Smooth muscle cell (in vitro differentiated cells): ENCODE measurements at regions not wholly inside any gene's neighbourhood (a gene's known extent, or its start where the extent isn't known, plus 50 kb on each side); places are given as distances from the start of the nearest gene placed in this dataset.
A peak's percentile ranks its signal among the peaks of the same experiment; 100 is the strongest.

ENCODE experiments used
- DNase-seq: peaks from one replicate; lab custom pipeline; 2025; ENCODE audit not compliant: unreplicated experiment; lab: John Stamatoyannopoulos, UW
- H2AFZ ChIP-seq: fragments of 200-600 bp; sonication (generic); 2 replicates; pipeline ENCODE4 v1.6.0; 2016; ENCODE audit warnings: antibody characterized with exemption, low read depth, mild to moderate bottlenecking
- H3F3A ChIP-seq: fragments of 200-600 bp; sonication (generic); 2 replicates; pipeline ENCODE4 v1.6.0; 2017; ENCODE audit warnings: antibody characterized with exemption, low read depth
- H3K27ac ChIP-seq: fragments of 200-600 bp; sonication (generic); 2 replicates; pipeline ENCODE4 v1.5.1; 2016; ENCODE audit warnings: low read depth, mild to moderate bottlenecking
- H3K27me3 ChIP-seq: fragments of 200-600 bp; sonication (generic); 2 replicates; pipeline ENCODE4 v1.6.1; 2016; ENCODE audit warnings: low read depth, mild to moderate bottlenecking
- H3K36me3 ChIP-seq: fragments of 200-600 bp; sonication (generic); 2 replicates; pipeline ENCODE4 v1.5.1; 2016; ENCODE audit warnings: low read depth
- H3K4me1 ChIP-seq: fragments of 200-600 bp; sonication (generic); 2 replicates; pipeline ENCODE4 v1.5.1; 2016; ENCODE audit warnings: low read depth
- H3K4me2 ChIP-seq: fragments of 200-600 bp; sonication (generic); 2 replicates; pipeline ENCODE4 v1.6.0; 2016; ENCODE audit warnings: mild to moderate bottlenecking
- H3K4me3 ChIP-seq: fragments of 200-600 bp; sonication (generic); 2 replicates; pipeline ENCODE4 v1.5.1; 2016; ENCODE audit warnings: mild to moderate bottlenecking
- H3K79me2 ChIP-seq: fragments of 200-600 bp; sonication (generic); 2 replicates; pipeline ENCODE4 v1.6.0; 2016; ENCODE audit warnings: low read depth, mild to moderate bottlenecking
- H3K9ac ChIP-seq: fragments of 200-600 bp; sonication (generic); 2 replicates; pipeline ENCODE4 v1.6.0; 2016; ENCODE audit warnings: low read depth
- H3K9me3 ChIP-seq: fragments of 200-600 bp; sonication (generic); replicated peaks from 2 replicates; pipeline ENCODE4 v1.5.1; 2016; ENCODE audit warnings: low read depth
- H4K20me1 ChIP-seq: fragments of 200-600 bp; sonication (generic); 2 replicates; pipeline ENCODE4 v1.6.0; 2016; ENCODE audit warnings: low read depth
- WGBS: methylation state at CpG from one replicate; pipeline ENCODE4 v1.1.7; 2016; ENCODE audit warnings: low lambda C conversion rate; 5-methylcytosine and 5-hydroxymethylcytosine counted together
- TF ChIP-seq, protein P1 (sequence below): fragments of 200-600 bp; sonication (generic); IDR thresholded peaks from 2 replicates; pipeline ENCODE4 v1.5.1; 2017; ENCODE audit warnings: borderline replicate concordance, mild to moderate bottlenecking, antibody characterized with exemption; ENCODE audit not compliant: insufficient read depth, poor library complexity, severe bottlenecking

DNA sequence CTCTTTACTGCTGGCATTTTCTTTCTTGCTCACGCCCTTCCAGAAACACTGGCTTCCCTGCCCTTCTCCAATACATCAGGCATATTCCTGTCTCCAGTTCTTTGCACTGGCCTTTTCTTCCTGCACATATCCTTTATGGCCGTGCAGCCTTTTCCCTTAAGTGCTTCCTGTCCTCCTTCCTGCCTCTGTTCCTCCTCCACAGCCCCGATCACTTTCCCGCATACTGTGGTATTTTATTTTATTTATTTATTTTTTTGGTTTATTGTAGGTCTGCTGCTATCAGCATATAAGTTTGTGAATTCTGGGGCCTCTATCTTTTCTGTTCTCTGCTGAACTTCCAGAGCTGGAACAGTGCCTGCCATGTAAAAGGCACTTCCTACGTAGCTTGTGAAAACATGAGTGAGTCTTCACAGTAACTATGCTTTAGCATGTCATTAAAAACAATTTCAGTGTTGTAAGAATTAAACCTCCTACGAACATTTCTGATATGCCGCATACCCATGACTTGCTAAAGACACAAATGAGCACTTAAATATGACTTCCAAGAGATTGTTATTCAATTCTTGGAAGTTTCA lies 289.1 kb downstream of the TRIB2 start:
- peak overlapping the region; percentile 14 for H3K27ac ChIP-seq

DNA sequence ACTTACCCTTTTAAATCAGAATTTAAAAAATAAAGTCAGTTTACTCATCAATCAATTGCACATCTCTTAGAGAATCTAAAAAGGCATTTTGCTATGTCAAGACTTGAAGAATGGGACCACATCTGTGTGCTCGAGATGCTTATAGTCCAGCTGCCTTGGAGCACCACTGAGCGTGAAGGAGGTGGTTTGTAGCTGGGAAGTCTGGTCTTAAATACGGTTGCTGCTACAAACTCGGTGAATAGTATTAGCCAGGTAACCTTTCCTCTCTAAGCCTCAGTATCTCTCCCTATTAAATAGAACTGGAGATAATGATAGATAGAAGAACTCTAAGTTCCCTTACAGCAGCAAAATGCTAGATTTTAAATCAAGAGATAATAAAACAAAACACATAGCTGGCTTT lies 289.7 kb downstream of the TRIB2 start:
- no peaks in the 10 kb centered on the region for H4K20me1 ChIP-seq
- H3K79me2 ChIP-seq, result no peaks in the 10 kb centered on the region
- H3K4me3 ChIP-seq, result peak overlapping the region; percentile 5
- peak overlapping the region; percentile 12 for H2AFZ ChIP-seq
- 60% methylated on average over 4 of the region's 4 CpGs for WGBS
- no peaks in the 10 kb centered on the region for H3K9me3 ChIP-seq
- no peak overlapping the region for H3K9ac ChIP-seq
- DNase-seq, result no peak
- no peaks in the 10 kb centered on the region for H3F3A ChIP-seq
- H3K4me1 ChIP-seq, result no peaks in the 10 kb centered on the region
- TF ChIP-seq, protein P1, sequence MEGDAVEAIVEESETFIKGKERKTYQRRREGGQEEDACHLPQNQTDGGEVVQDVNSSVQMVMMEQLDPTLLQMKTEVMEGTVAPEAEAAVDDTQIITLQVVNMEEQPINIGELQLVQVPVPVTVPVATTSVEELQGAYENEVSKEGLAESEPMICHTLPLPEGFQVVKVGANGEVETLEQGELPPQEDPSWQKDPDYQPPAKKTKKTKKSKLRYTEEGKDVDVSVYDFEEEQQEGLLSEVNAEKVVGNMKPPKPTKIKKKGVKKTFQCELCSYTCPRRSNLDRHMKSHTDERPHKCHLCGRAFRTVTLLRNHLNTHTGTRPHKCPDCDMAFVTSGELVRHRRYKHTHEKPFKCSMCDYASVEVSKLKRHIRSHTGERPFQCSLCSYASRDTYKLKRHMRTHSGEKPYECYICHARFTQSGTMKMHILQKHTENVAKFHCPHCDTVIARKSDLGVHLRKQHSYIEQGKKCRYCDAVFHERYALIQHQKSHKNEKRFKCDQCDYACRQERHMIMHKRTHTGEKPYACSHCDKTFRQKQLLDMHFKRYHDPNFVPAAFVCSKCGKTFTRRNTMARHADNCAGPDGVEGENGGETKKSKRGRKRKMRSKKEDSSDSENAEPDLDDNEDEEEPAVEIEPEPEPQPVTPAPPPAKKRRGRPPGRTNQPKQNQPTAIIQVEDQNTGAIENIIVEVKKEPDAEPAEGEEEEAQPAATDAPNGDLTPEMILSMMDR, result no peak
- peak overlapping the region; percentile 69 for H3K4me2 ChIP-seq
- peak overlapping the region; percentile 14 for H3K27ac ChIP-seq
- no peaks in the 10 kb centered on the region for H3K27me3 ChIP-seq
- H3K36me3 ChIP-seq, result no peaks in the 10 kb centered on the region

More for the DNA sequence above, 289.1 kb downstream of the TRIB2 start:
- no peaks in the 10 kb centered on the region for H3K27me3 ChIP-seq
- TF ChIP-seq, protein P1, result no peak
- H3F3A ChIP-seq, result no peaks in the 10 kb centered on the region
- H2AFZ ChIP-seq, result peak overlapping the region; percentile 20
- H3K36me3 ChIP-seq, result no peaks in the 10 kb centered on the region
- H3K4me2 ChIP-seq, result peak overlapping the region; percentile 69
- no peaks in the 10 kb centered on the region for H3K79me2 ChIP-seq
- H3K9me3 ChIP-seq, result no peaks in the 10 kb centered on the region
- H3K9ac ChIP-seq, result no peak overlapping the region
- H3K4me1 ChIP-seq, result no peaks in the 10 kb centered on the region
- no peaks in the 10 kb centered on the region for H4K20me1 ChIP-seq
- 43% methylated on average over 7 of the region's 7 CpGs for WGBS
- DNase-seq, result no peak
- H3K4me3 ChIP-seq, result no peak overlapping the region

DNA sequence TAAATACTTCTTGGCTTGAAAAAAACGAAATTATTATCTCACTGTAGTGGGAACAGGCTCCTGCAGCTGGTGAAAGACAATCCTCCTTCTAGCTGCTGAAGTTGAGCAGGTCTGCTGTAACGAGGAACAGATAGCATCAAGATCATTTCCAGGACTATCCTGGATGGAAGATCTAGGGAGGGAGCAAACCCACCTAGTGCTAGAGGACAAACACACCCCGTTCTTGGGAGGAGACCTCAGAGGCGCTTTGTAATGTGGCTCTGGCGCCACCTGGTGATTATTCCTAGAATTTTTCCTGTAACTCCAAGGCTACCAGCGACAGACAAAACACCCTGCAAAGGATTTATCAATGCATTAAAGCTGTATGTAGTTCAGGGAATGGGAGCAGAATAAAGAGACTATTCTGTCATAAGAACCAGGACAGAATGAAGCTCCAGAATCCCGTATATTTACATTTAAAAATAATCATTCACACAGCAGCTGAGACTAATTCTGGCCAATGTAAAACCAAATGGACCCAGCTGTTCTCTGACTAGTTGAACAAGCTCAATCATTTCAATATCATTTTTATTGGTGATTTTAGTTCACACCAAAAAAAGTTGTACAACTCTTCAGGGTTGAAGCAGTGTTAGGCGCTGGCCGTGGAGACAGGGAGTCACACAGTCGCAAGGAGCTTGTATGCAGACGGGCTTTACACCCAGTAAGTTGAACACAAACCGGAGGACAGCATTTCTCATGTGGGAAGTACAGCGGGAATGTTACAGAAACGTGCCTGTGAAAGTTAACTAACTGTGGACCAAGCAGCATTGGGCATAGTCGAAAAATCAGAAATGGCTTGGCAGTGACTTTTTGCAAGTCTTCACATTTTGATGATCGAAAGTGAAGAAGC lies 290.3 kb downstream of the TRIB2 start:
- no peak overlapping the region for H3K27ac ChIP-seq
- H3K9me3 ChIP-seq, result no peaks in the 10 kb centered on the region
- peak overlapping the region; percentile 69 for H3K4me2 ChIP-seq
- no peaks in the 10 kb centered on the region for H4K20me1 ChIP-seq
- H3F3A ChIP-seq, result no peaks in the 10 kb centered on the region
- H3K9ac ChIP-seq, result no peak overlapping the region
- TF ChIP-seq, protein P1, result peak; percentile 84
- WGBS, result 27% methylated on average over 16 of the region's 16 CpGs
- H3K79me2 ChIP-seq, result no peaks in the 10 kb centered on the region
- no peaks in the 10 kb centered on the region for H3K4me1 ChIP-seq
- H3K36me3 ChIP-seq, result no peaks in the 10 kb centered on the region
- H3K4me3 ChIP-seq, result peak overlapping the region; percentile 5
- peak; percentile 17 for DNase-seq
- H3K27me3 ChIP-seq, result no peaks in the 10 kb centered on the region
- peak overlapping the region; percentile 12 for H2AFZ ChIP-seq
